IMR-90 (cell line): ENCODE measurements at regions not wholly inside any gene's neighbourhood (a gene's known extent, or its start where the extent isn't known, plus 50 kb on each side); places are given as distances from the start of the nearest gene placed in this dataset.

Source experiments
- BHLHE40 ChIP-seq: fragments of 150-350 bp; IDR thresholded peaks from 2 replicates; pipeline ENCODE4 v1.6.1; 2016; ENCODE audit warnings: mild to moderate bottlenecking, low read depth, low read length
- CHD1 ChIP-seq: IDR thresholded peaks from 2 replicates; pipeline ENCODE4 v1.6.1; 2012; ENCODE audit warnings: low read depth, low read length, improper control_type of control experiment
- MAFK ChIP-seq: IDR thresholded peaks from 2 replicates; pipeline ENCODE4 v1.6.1; 2012; ENCODE audit warnings: low read depth, low read length, improper control_type of control experiment
- MAZ ChIP-seq: IDR thresholded peaks from 2 replicates; pipeline ENCODE4 v1.6.1; 2012; ENCODE audit warnings: low read depth, mild to moderate bottlenecking, low read length, improper control_type of control experiment, moderate library complexity, borderline replicate concordance
- MXI1 ChIP-seq: IDR thresholded peaks from 2 replicates; pipeline ENCODE4 v1.6.1; 2012; ENCODE audit warnings: low read depth, mild to moderate bottlenecking, low read length, moderate library complexity, borderline replicate concordance
- POLR2A ChIP-seq: IDR thresholded peaks from 2 replicates; pipeline ENCODE4 v1.6.1; 2012; ENCODE audit warnings: mild to moderate bottlenecking, low read depth, low read length
- RAD21 ChIP-seq: IDR thresholded peaks from 2 replicates; pipeline ENCODE4 v1.6.1; 2012; ENCODE audit warnings: low read length, improper control_type of control experiment
- RCOR1 ChIP-seq: IDR thresholded peaks from 2 replicates; pipeline ENCODE4 v1.6.1; 2012; ENCODE audit warnings: mild to moderate bottlenecking, low read length, improper control_type of control experiment; ENCODE audit not compliant: insufficient replicate concordance
- RFX5 ChIP-seq: IDR thresholded peaks from 2 replicates; pipeline ENCODE4 v1.8.0; 2012; ENCODE audit warnings: low read depth, mild to moderate bottlenecking, low read length, moderate library complexity
- SMC3 ChIP-seq: fragments of 150-350 bp; IDR thresholded peaks from 2 replicates; pipeline ENCODE4 v1.6.1; 2016; ENCODE audit warnings: low read depth, mild to moderate bottlenecking, antibody characterized with exemption, low read length, moderate library complexity
- TF ChIP-seq, protein P1 (sequence below): conservative IDR thresholded peaks from 2 replicates; pipeline ENCODE4 v1.5.1; 2012; ENCODE audit warnings: mild to moderate bottlenecking, low read depth, low read length, improper control_type of control experiment
- TF ChIP-seq, protein P2 (sequence below): fragments of 150-350 bp; IDR thresholded peaks from 2 replicates; pipeline ENCODE4 v1.6.1; 2017; ENCODE audit warnings: mild to moderate bottlenecking, antibody characterized with exemption, low read length, low read depth

DNA sequence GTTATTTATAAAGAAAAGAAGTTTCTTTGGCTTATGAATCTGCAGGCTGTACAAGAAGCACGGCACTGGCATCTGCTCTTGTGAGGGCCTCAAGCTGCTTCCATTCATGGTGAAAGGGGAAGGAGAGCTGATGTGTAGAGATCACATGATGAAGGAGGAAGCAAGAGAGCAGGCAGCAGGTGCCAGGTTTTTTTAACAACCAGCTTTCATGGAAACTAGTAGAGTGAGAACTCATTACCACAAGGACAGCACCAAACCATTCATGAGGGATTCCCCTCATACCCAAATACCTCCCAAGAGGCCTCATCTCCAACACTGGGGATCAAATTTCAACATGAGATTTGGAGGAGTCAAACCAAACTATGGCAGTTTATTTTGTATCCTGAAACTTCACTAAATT is 85.8 kb upstream of the CAMK1G start:
- TF ChIP-seq, protein P1, sequence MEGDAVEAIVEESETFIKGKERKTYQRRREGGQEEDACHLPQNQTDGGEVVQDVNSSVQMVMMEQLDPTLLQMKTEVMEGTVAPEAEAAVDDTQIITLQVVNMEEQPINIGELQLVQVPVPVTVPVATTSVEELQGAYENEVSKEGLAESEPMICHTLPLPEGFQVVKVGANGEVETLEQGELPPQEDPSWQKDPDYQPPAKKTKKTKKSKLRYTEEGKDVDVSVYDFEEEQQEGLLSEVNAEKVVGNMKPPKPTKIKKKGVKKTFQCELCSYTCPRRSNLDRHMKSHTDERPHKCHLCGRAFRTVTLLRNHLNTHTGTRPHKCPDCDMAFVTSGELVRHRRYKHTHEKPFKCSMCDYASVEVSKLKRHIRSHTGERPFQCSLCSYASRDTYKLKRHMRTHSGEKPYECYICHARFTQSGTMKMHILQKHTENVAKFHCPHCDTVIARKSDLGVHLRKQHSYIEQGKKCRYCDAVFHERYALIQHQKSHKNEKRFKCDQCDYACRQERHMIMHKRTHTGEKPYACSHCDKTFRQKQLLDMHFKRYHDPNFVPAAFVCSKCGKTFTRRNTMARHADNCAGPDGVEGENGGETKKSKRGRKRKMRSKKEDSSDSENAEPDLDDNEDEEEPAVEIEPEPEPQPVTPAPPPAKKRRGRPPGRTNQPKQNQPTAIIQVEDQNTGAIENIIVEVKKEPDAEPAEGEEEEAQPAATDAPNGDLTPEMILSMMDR = no peak
- TF ChIP-seq RAD21 = no peak
- TF ChIP-seq POLR2A = no peak
- TF ChIP-seq BHLHE40 = no peak
- no peak for TF ChIP-seq MXI1
- no peak for TF ChIP-seq CHD1
- TF ChIP-seq SMC3 = no peak
- no peak for TF ChIP-seq MAZ
- TF ChIP-seq MAFK = no peak
- TF ChIP-seq RCOR1 = no peak
- no peak for TF ChIP-seq RFX5
- TF ChIP-seq, protein P2, sequence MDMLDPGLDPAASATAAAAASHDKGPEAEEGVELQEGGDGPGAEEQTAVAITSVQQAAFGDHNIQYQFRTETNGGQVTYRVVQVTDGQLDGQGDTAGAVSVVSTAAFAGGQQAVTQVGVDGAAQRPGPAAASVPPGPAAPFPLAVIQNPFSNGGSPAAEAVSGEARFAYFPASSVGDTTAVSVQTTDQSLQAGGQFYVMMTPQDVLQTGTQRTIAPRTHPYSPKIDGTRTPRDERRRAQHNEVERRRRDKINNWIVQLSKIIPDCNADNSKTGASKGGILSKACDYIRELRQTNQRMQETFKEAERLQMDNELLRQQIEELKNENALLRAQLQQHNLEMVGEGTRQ = no peak
